Testis (tissue), 2 donors: ENCODE measurements at regions not wholly inside any gene's neighbourhood (a gene's known extent, or its start where the extent isn't known, plus 50 kb on each side); places are given as distances from the start of the nearest gene placed in this dataset.

Source experiments
- CTCF ChIP-seq, 3 experiments: fragments of 450-650 bp in 2 of 3; fragments of 200-600 bp in 1 of 3; sonication (generic) in 1 of 3; IDR thresholded peaks; one replicate each; pipeline ENCODE4 v1.5.1; 2016 to 2019; ENCODE audit warnings: antibody characterized with exemption in 3 of 3, mild to moderate bottlenecking in 2 of 3, moderate library complexity in 1 of 3
- POLR2A ChIP-seq: fragments of 450-650 bp; IDR thresholded peaks from one replicate; pipeline ENCODE4 v1.6.1; 2017; ENCODE audit warnings: antibody characterized with exemption, mild to moderate bottlenecking, moderate library complexity

DNA sequence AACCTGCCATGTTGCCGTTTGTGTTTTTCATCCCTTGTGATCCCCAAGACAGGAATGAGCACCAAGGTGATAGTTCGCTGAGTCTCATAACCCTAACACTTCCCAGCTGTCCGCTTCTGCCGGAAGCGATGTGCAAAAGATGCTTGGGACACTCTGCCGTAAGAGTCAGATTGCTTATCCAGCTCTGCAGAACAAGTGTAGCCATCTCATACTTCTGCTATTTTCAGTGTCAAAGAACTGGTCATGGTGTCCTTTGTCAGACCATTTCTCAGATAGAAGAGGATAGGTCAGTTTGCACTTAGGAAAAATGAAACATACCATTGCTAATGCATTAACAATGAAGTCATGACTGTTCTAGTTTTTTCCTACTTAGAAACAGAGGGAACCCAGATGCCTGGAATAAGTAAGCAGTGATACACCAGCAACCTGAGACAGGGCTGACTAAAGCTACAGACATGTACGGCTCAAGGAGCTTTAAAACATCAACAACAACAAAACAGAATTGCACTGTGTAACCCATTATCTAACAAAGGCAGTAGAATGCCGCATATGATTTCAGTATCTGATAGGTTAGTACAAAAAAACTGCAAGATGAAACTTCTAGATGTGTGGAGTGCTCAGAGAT, 134.0 kb upstream of the IL12A start:
- TF ChIP-seq CTCF (IDR thresholded peaks at IDR 0.05) (no peak), POLR2A (no peak)
